ENCODE measurements at regions not wholly inside any gene's neighbourhood (a gene's known extent, or its start where the extent isn't known, plus 50 kb on each side); places are given as distances from the start of the nearest gene placed in this dataset.

DNA sequence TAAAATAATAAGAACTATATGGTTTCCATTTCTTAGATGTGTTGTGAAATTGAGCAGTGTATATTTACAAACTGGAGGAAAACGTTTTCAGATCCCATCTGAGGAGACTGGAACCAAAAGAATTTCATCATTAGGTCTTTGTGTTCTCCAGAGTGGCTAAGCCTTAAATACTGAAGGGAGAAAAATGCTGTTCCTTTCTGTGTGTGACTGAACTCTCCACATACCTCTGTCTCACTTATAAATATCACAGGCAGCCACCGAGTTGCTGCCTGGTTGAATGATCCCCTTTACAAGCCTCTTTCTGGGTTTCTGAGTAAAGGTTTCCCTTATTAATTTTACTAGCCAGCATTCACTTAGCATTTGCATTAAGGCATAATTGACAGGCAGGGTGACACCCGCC, 913.9 kb upstream of the NR2F2 start:
- no peak for DNase-seq

DNA sequence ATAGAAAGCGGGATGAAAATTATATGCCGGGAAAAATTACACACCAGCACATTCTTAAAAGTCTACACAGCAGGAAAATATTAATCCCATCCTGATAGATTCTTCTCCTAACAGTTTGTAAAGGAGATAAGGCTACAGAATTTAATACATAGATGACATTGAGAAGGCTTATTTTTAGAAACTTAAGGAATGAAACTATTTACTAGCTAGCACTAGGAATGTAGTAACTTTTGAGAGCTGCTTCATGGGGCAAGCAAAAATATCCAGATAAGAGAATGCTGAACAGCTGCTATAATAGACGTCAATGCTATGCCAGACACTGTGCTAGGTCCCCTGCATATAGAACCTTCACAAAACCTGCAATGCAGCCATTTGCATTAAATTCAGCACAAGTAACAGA, 912.7 kb upstream of the NR2F2 start:
- DNase-seq: no peak

- no peak for DNase-seq
Observed at GRCh38 chr15:95422255-95422654, 908.2 kb upstream of the NR2F2 start.

DNA sequence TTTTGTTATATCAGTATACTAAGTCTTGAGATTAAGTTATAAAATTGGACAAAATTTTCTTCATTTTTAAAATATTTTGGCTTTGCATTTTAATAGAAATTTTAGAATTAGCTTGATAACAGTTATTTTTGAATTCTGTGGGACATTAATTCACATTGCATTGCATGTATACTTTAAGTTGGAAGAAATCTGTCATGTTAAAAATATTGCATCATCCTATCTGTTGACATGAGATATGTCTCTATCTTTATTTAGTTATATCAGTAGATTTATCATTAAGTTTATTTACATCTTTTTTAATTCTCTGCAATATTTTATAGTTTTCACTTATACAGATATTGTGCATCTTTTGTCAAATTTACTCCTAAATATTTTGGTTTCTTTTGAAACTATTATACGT, 904.6 kb upstream of the NR2F2 start:
- no peak for DNase-seq

- no peak for DNase-seq
Observed at GRCh38 chr15:95429345-95429744, 901.2 kb upstream of the NR2F2 start.

GRCh38 chr15:95431518-95431917, 899.0 kb upstream of the NR2F2 start:
- no peak for DNase-seq

DNA sequence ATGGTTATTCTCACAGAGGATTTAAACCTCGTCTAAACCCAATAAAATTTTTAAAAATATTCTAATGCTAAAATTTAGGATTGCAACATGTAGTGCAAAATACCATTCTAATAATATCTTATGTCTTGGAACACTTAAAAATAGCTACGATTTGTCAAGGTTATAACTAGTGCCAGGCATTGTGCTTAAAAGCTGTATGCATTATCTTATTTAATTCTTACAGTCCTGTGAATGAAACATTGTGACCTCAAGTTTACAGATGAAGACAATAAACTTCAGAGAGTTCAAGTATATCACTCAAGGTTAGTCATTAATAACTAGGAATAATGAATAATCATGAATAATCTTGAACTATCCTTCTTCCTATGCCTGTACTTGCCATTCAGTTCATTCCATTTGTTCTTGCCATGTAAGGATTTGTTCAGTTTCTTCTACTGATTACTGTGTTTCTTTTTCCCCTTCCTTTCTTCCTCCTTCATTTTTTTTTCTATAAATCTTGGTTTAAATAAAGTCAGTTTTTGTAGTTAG, 897.6 kb upstream of the NR2F2 start:
- no peak for DNase-seq

DNA sequence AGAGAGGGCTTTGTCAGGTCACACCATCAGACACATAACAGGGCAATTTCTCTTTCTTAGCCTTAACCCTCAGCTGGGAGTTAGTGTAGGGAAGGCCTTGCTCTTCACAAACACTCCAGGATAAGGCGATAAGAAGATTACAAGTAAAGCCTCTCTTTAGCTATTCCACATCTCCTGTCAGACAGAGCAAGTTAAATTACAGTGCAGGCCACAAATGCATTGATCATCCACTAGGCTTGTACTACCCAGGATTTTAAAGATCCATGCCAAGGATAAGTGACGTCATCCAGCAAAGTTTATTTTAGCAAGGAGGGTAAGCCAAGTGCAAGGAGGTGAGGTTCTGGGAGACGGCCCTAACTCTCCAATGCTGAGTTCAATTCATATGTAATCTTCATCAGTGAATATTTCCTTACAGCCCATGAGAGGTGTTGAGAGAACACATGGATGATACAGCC, 890.6 kb upstream of the NR2F2 start:
- DNase-seq: no peak

DNA sequence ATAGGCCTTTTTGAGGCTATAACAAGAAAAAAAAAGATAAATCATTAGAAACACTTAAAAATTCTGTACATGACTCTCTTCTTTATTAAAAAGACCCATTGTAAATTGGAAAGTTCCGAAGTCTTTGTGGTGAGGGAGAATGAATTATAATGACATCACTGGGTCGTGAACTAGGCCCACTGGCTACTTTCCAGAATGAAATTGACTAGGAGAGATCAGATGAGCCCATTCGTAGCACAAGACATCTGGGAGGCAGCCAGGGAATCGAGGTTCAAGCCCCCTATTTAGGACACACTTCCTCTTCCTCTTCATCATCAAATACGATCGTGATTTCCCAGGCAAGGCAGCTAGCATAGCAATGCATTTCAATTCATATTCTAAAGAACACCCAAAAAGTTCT, 889.8 kb upstream of the NR2F2 start:
- no peak for DNase-seq

DNA sequence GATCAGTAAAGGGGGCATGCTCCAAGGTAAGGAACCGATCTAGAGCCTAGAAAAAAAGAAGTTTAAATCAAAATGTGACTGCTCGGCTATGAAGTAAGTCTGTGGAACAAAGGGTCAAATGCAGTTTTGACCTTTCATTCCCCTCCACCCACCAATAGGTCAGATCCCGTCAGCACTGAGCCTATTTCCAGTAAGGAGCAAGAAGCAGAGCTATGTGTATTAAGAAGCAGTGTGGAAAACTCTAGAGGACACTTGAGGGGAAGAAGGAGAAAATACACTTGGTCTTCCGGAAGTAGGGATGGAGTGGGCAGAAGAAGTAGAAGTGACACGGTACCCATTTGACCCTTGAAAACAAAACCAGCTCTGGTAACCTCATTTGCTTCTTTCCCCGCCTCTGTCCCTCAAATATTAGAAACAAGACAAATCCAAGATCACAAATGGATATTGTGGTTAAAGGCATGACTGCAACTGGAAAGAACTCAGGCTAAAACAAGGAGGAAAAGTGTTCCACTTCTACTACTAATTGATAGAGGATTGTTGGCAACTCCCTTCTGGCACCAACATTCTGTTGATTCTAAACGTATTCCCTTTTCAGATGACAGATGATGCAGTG, 888.3 kb upstream of the NR2F2 start:
- DNase-seq: no peak

- no peak for DNase-seq
Observed at GRCh38 chr15:95444860-95445259, 885.6 kb upstream of the NR2F2 start.

GRCh38 chr15:95446854-95447253, 883.6 kb upstream of the NR2F2 start:
- DNase-seq: no peak

DNA sequence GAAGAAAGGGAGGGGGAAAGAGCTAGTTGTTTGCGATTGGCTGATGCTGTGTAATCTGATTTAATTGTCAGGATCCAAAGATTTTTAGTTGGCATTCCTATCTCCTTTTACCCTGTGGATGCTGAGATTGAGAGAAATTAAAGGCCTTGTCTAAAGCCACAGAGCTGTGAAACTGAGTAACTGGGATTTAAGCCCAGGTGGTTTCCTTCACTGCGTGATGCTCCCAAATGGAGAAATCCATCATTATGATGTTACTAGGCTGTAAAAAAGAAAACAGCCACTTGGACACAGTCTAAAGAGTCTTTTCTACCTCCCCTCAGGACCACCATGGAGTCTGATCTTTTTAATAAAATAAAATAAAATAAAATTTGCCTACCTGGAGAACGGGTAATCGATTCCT, 883.0 kb upstream of the NR2F2 start:
- DNase-seq: no peak

- no peak for DNase-seq
Observed at GRCh38 chr15:95448531-95449229, 881.8 kb upstream of the NR2F2 start.

GRCh38 chr15:95449230-95449628, 881.3 kb upstream of the NR2F2 start:
- no peak for DNase-seq

DNA sequence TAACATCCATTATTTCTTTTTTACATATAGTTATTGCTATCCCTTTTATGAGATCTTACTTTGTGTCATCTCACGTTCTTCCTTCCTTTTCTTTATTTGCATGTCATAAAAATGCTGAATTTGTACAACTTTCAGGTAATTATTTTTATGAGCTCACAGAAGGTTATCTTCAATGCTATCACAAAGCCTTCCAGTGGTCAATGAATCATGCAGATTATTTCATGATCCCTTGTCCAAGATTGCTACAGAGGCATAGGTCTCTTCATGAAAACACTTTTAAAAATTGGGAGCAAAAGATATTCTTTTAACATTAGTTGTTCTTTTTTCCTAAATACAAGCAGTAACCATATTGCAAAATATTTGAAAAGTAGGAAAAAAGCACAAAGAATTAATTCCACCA, 880.1 kb upstream of the NR2F2 start:
- no peak for DNase-seq

- no peak for DNase-seq
Observed at GRCh38 chr15:95451938-95452337, 878.6 kb upstream of the NR2F2 start.

- no peak for DNase-seq
Observed at GRCh38 chr15:95454403-95455262, 875.9 kb upstream of the NR2F2 start.

DNA sequence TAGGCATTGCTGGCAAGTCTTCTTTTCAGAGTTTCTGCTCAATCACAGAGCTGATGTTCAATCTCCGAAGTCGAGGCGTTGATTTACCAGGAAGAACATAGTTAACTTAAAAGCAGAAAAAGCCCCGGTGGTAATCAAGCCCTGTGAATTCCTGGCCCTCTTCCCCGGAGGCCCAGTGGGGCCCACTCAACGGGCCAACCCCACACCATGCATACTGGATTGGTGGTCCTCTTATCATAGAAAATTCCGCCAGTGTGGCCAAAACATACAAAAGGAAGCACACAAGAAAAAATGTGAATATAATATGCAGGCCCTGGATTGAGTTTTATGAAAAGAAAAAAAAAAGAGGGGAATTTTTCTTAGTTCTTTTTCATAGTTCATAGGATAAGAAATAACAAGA, 873.0 kb upstream of the NR2F2 start:
- no peak for DNase-seq

- DNase-seq: no peak
Observed at GRCh38 chr15:95458721-95459120, 871.8 kb upstream of the NR2F2 start.

GRCh38 chr15:95459273-95459672, 871.2 kb upstream of the NR2F2 start:
- DNase-seq: no peak

DNA sequence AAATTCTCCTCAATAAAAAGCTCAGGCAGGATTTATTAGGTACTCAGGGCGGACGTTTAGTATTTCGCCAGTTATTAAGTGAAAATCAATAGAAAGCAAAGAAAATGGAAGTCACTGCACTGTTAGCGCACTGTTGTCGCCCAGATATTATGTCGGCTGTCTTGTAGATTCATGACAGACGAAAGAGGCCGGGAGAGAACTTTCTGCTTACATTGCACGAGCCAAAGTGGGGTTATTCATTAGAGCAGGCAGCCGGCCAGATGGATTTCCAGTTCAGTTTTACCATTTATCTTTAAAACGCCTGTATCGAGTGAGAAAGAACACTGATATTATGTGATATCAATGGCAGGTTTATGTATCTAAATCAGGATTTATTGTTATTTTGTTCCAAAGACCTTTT, 866.0 kb upstream of the NR2F2 start:
- DNase-seq: no peak

GRCh38 chr15:95468820-95469219, 861.7 kb upstream of the NR2F2 start:
- DNase-seq: no peak

GRCh38 chr15:95469496-95470000, 861.0 kb upstream of the NR2F2 start:
- DNase-seq: no peak
